ENCODE measurements at regions not wholly inside any gene's neighbourhood (a gene's known extent, or its start where the extent isn't known, plus 50 kb on each side); places are given as distances from the start of the nearest gene placed in this dataset.
"Not testable (repeated sequence)": the region's sequence is repeated elsewhere in the genome, so short reads cannot be mapped to it uniquely, and the experiment has no call there.

- Mint-ChIP-seq H3K9me3 (ENCODE audit: low read depth) (no peaks in the 10 kb centered on the region), H3K4me1 (ENCODE audit: low read depth) (no peaks in the 10 kb centered on the region)
- TF ChIP-seq CTCF (IDR thresholded peaks at IDR 0.05): no peak
Observed at GRCh38 chr12:29893002-29893401, 109.3 kb upstream of the TMTC1 start.

GRCh38 chr12:29891792-29892191 lies 108.0 kb upstream of the TMTC1 start:
- Mint-ChIP-seq H3K4me3 (ENCODE audit: unreplicated experiment) (no peak overlapping the region), H3K4me1 (ENCODE audit: low read depth) (no peaks in the 10 kb centered on the region), H3K36me3 (ENCODE audit: low read depth) (no peaks in the 10 kb centered on the region), H3K27ac (ENCODE audit: unreplicated experiment) (no peak overlapping the region), H3K9me3 (ENCODE audit: low read depth) (no peaks in the 10 kb centered on the region), H3K27me3 (ENCODE audit: low read depth) (peaks cover 2% of the 10 kb centered on the region)
- no peak for DNase-seq (ENCODE audit: low spot score)
- TF ChIP-seq CTCF (IDR thresholded peaks at IDR 0.05): no peak

More at GRCh38 chr12:29893002-29893401, 109.3 kb upstream of the TMTC1 start:
- no peak overlapping the region for H3K4me3 Mint-ChIP-seq (ENCODE audit: unreplicated experiment)
- H3K27me3 Mint-ChIP-seq (ENCODE audit: low read depth): peaks cover 4% of the 10 kb centered on the region
- no peak overlapping the region for H3K27ac Mint-ChIP-seq (ENCODE audit: unreplicated experiment)
- no peak for DNase-seq (ENCODE audit: low spot score)
- no peaks in the 10 kb centered on the region for H3K36me3 Mint-ChIP-seq (ENCODE audit: low read depth)

- Mint-ChIP-seq H3K27ac (ENCODE audit: unreplicated experiment) (no peak overlapping the region), H3K4me1 (ENCODE audit: low read depth) (no peaks in the 10 kb centered on the region), H3K27me3 (ENCODE audit: low read depth) (peaks cover 6% of the 10 kb centered on the region), H3K9me3 (ENCODE audit: low read depth) (peaks cover 6% of the 10 kb centered on the region), H3K36me3 (ENCODE audit: low read depth) (no peaks in the 10 kb centered on the region), H3K4me3 (ENCODE audit: unreplicated experiment) (no peak overlapping the region)
- DNase-seq (ENCODE audit: low spot score): no peak
- TF ChIP-seq CTCF (IDR thresholded peaks at IDR 0.05): peak; percentile 65
Observed at GRCh38 chr12:29889737-29890136, 106.0 kb upstream of the TMTC1 start.

GRCh38 chr12:29888777-29889176 lies 105.0 kb upstream of the TMTC1 start:
- Mint-ChIP-seq H3K27me3 (ENCODE audit: low read depth) (peaks cover 6% of the 10 kb centered on the region), H3K4me1 (ENCODE audit: low read depth) (peaks cover under 1% of the 10 kb centered on the region), H3K36me3 (ENCODE audit: low read depth) (no peaks in the 10 kb centered on the region), H3K27ac (ENCODE audit: unreplicated experiment) (no peak overlapping the region), H3K4me3 (ENCODE audit: unreplicated experiment) (no peak overlapping the region), H3K9me3 (ENCODE audit: low read depth) (peaks cover 7% of the 10 kb centered on the region)
- no peak for TF ChIP-seq CTCF (IDR thresholded peaks at IDR 0.05)
- no peak for DNase-seq (ENCODE audit: low spot score)

GRCh38 chr12:29884957-29885356 lies 101.2 kb upstream of the TMTC1 start:
- not testable (repeated sequence) for H3K9me3 Mint-ChIP-seq (ENCODE audit: low read depth); H3K4me3 Mint-ChIP-seq (ENCODE audit: unreplicated experiment); H3K36me3 Mint-ChIP-seq (ENCODE audit: low read depth)

GRCh38 chr12:29883941-29884554 lies 100.3 kb upstream of the TMTC1 start:
- H3K4me3 Mint-ChIP-seq (ENCODE audit: unreplicated experiment): no peak overlapping the region
- H3K9me3 Mint-ChIP-seq (ENCODE audit: low read depth): peaks cover 7% of the 10 kb centered on the region
- TF ChIP-seq CTCF (IDR thresholded peaks at IDR 0.05): no peak
- peaks cover 2% of the 10 kb centered on the region for H3K4me1 Mint-ChIP-seq (ENCODE audit: low read depth)
- DNase-seq (ENCODE audit: low spot score): no peak
- H3K27me3 Mint-ChIP-seq (ENCODE audit: low read depth): peaks cover 10% of the 10 kb centered on the region
- no peak overlapping the region for H3K27ac Mint-ChIP-seq (ENCODE audit: unreplicated experiment)
- H3K36me3 Mint-ChIP-seq (ENCODE audit: low read depth): no peaks in the 10 kb centered on the region

More at GRCh38 chr12:29884957-29885356, 101.2 kb upstream of the TMTC1 start:
- H3K27me3 Mint-ChIP-seq (ENCODE audit: low read depth); DNase-seq (ENCODE audit: low spot score); H3K4me1 Mint-ChIP-seq (ENCODE audit: low read depth): not testable (repeated sequence)
- peak overlapping the region; percentile 30 for H3K27ac Mint-ChIP-seq (ENCODE audit: unreplicated experiment)
